A549 (cell line): ENCODE measurements at regions not wholly inside any gene's neighbourhood (a gene's known extent, or its start where the extent isn't known, plus 50 kb on each side); places are given as distances from the start of the nearest gene placed in this dataset.

Experiments
- ATAC-seq, 2 experiments: fragments of 200-7000 bp in 1 of 2; fragments of >200 bp in 1 of 2; cut with Nextera tagmentation in 1 of 2; cut with Tn5 transposase in 1 of 2; 3 replicates each; pipeline versions ENCODE4 v1.8.0 to v1.9.1; 2018 to 2020; ENCODE audit warnings: mild to moderate bottlenecking in 1 of 2, moderate library complexity in 1 of 2
- CTCF ChIA-PET: fragments of 300-600 bp; sonication (Branson Sonifier 250); formaldehyde crosslinking; extraction: SDS; loops from one replicate; lab custom pipeline; 2021; ENCODE audit warnings: antibody characterized with exemption, inconsistent platforms; lab: Yijun Ruan, JAX
- POLR2A ChIA-PET: fragments of 350-600 bp; formaldehyde crosslinking; extraction: SDS; loops from one replicate; lab custom pipeline; 2021; ENCODE audit warnings: antibody characterized with exemption, inconsistent platforms; lab: Yijun Ruan, JAX
- DNase-seq, 2 experiments: peaks; one replicate each; pipeline versions ENCODE4 v3.0.0 to v3.0.0-alpha.2; 2011 to 2016; ENCODE audit warnings: low read depth in 1 of 2, low spot score in 1 of 2
- FAIRE-seq: peaks from 2 replicates; lab custom pipeline; 2011; peaks lifted over from hg19 to GRCh38; lab: Jason Lieb, UNC
- H3K27ac ChIP-seq, 2 experiments: fragments of >200 bp; sonication (Bioruptor Twin); formaldehyde crosslinking; 3 replicates each; pipeline ENCODE4 v1.5.1; 2016 to 2017
- H3K4me1 ChIP-seq: fragments of >200 bp; sonication (Bioruptor Twin); formaldehyde crosslinking; 3 replicates; pipeline ENCODE4 v1.6.1; 2016
- H3K4me2 ChIP-seq: fragments of >200 bp; sonication (Bioruptor Twin); formaldehyde crosslinking; 3 replicates; pipeline ENCODE4 v1.6.1; 2016
- H3K4me3 ChIP-seq: fragments of >200 bp; sonication (Bioruptor Twin); formaldehyde crosslinking; 3 replicates; pipeline ENCODE4 v1.5.1; 2016
- H3K9me3 ChIP-seq: fragments of >200 bp; sonication (Bioruptor Twin); formaldehyde crosslinking; 3 replicates; pipeline ENCODE4 v1.6.1; 2016
- CBX2 ChIP-seq: fragments of 200-600 bp; sonication (generic); IDR thresholded peaks from 2 replicates; pipeline ENCODE4 v1.6.1; 2016; ENCODE audit warnings: low read depth, mild to moderate bottlenecking, borderline replicate concordance
- CTCF ChIP-seq: fragments of >200 bp; sonication (Bioruptor Twin); formaldehyde crosslinking; IDR thresholded peaks from 3 replicates; pipeline ENCODE4 v1.5.1; 2016
- E2F6 ChIP-seq: IDR thresholded peaks from 2 replicates; pipeline ENCODE4 v1.6.1; 2012; ENCODE audit warnings: low read depth, borderline replicate concordance
- EHF ChIP-seq: fragments of 250-450 bp; sonication (Bioruptor Pico); IDR thresholded peaks from 2 replicates; pipeline ENCODE4 v1.5.0; 2020; ENCODE audit warnings: mild to moderate bottlenecking
- EHMT2 ChIP-seq: fragments of 200-600 bp; sonication (generic); IDR thresholded peaks from 2 replicates; pipeline ENCODE4 v1.6.1; 2016; ENCODE audit warnings: antibody characterized with exemption, low read depth, mild to moderate bottlenecking, moderate library complexity
- FOSL2 ChIP-seq, 2 experiments: fragments of 450-650 bp in 1 of 2; fragments of >200 bp in 1 of 2; sonication (Bioruptor Twin) in 1 of 2; formaldehyde crosslinking; IDR thresholded peaks; 2 replicates each; pipeline versions ENCODE4 v1.5.0 to v1.6.1; 2016 to 2020; ENCODE audit warnings: mild to moderate bottlenecking in 1 of 2, moderate library complexity in 1 of 2
- HDAC2 ChIP-seq: fragments of 200-600 bp; sonication (generic); IDR thresholded peaks from 2 replicates; pipeline ENCODE4 v1.6.1; 2016
- HES2 ChIP-seq: fragments of >200 bp; sonication (Bioruptor Twin); formaldehyde crosslinking; IDR thresholded peaks from 2 replicates; pipeline ENCODE4 v1.6.1; 2016
- HOXA7 ChIP-seq: fragments of 250-450 bp; sonication (Bioruptor Pico); IDR thresholded peaks from 2 replicates; pipeline ENCODE4 v1.5.0; 2020; ENCODE audit warnings: mild to moderate bottlenecking, moderate library complexity
- HOXB13 ChIP-seq: fragments of 250-450 bp; sonication (Bioruptor Pico); IDR thresholded peaks from 2 replicates; pipeline ENCODE4 v1.5.0; 2020; ENCODE audit warnings: low read depth, mild to moderate bottlenecking, moderate library complexity
- HOXB5 ChIP-seq: fragments of 250-450 bp; sonication (Bioruptor Pico); IDR thresholded peaks from 2 replicates; pipeline ENCODE4 v1.5.0; 2020; ENCODE audit warnings: mild to moderate bottlenecking, moderate library complexity
- JUN ChIP-seq, 2 experiments: fragments of >200 bp; sonication (Bioruptor Twin); formaldehyde crosslinking; IDR thresholded peaks; 2 replicates in 1 of 2; 3 replicates in 1 of 2; pipeline ENCODE4 v1.6.1; 2016 to 2017
- KDM5A ChIP-seq: fragments of 200-600 bp; sonication (generic); IDR thresholded peaks from 2 replicates; pipeline ENCODE4 v1.6.1; 2016; ENCODE audit warnings: antibody characterized with exemption, mild to moderate bottlenecking
- MYC ChIP-seq: IDR thresholded peaks from 2 replicates; pipeline ENCODE4 v1.6.1; 2012; ENCODE audit warnings: mild to moderate bottlenecking, inconsistent platforms, low read length, improper control_type of control experiment, borderline replicate concordance
- NPAS2 ChIP-seq: fragments of 250-450 bp; sonication (Bioruptor Pico); IDR thresholded peaks from 2 replicates; pipeline ENCODE4 v1.8.0; 2022; ENCODE audit warnings: mild to moderate bottlenecking, moderate library complexity, borderline replicate concordance
- NR3C1 ChIP-seq: fragments of >200 bp; sonication (Bioruptor Twin); formaldehyde crosslinking; IDR thresholded peaks from 3 replicates; pipeline ENCODE4 v1.6.1; 2017
- RAD21 ChIP-seq, 2 experiments: fragments of >200 bp in 1 of 2; sonication (Bioruptor Twin) in 1 of 2; formaldehyde crosslinking in 1 of 2; IDR thresholded peaks in 1 of 2; conservative IDR thresholded peaks in 1 of 2; 2 replicates in 1 of 2; 3 replicates in 1 of 2; pipeline ENCODE4 v1.6.1; 2012 to 2018; ENCODE audit warnings: inconsistent platforms in 1 of 2
- RFX5 ChIP-seq: fragments of 450-650 bp; IDR thresholded peaks from 2 replicates; pipeline ENCODE4 v1.7.1; 2014; ENCODE audit warnings: antibody characterized with exemption, mild to moderate bottlenecking, moderate library complexity
- SREBF2 ChIP-seq: fragments of 450-650 bp; IDR thresholded peaks from 2 replicates; pipeline ENCODE4 v1.6.1; 2014; ENCODE audit warnings: mild to moderate bottlenecking, moderate library complexity
- TFCP2L1 ChIP-seq: fragments of 250-450 bp; sonication (Bioruptor Pico); IDR thresholded peaks from 2 replicates; pipeline ENCODE4 v1.5.0; 2021; ENCODE audit warnings: mild to moderate bottlenecking
- ZC3H11A ChIP-seq: fragments of 450-650 bp; IDR thresholded peaks from 2 replicates; pipeline ENCODE4 v1.6.1; 2014; ENCODE audit warnings: antibody characterized with exemption, mild to moderate bottlenecking
- WGBS: methylation state at CpG from one replicate; pipeline ENCODE4 v1.1.6; 2017; ENCODE audit errors: missing lambda C conversion rate; 5-methylcytosine and 5-hydroxymethylcytosine counted together

- ATAC-seq (no peak), DNase-seq (no peak), FAIRE-seq (no peak)
- TF ChIP-seq CBX2 (no peak), NR3C1 (no peak), KDM5A (no peak), NPAS2 (CRISPR knock-in tag) (no peak), JUN (IDR thresholded peaks at IDR 0.05) (no peak), EHMT2 (no peak), CTCF (no peak), RAD21 (conservative IDR thresholded peaks at IDR 0.05 in 1 of 2, IDR thresholded peaks at IDR 0.05 in 1 of 2) (no peak), ZC3H11A (no peak), HOXA7 (CRISPR knock-in tag) (no peak), HES2 (no peak)
- 80% methylated on average over 2 of the region's 2 CpGs for WGBS
- Histone ChIP-seq H3K4me1 (no peaks in the 10 kb centered on the region), H3K4me2 (no peak overlapping the region), H3K4me3 (no peak overlapping the region), H3K9me3 (no peaks in the 10 kb centered on the region), H3K27ac (no peak overlapping the region)
- ChIA-PET POLR2A (no interaction called here), CTCF (no interaction called here)
These were observed 68.4 kb upstream of the ADGRL4 start for GRCh38 chr1:79074975-79075374.

GRCh38 chr1:79069828-79070227 is 63.3 kb upstream of the ADGRL4 start:
- ChIA-PET POLR2A (no interaction called here), CTCF (no interaction called here)
- Histone ChIP-seq H3K4me1 (no peaks in the 10 kb centered on the region), H3K4me3 (no peak overlapping the region), H3K4me2 (no peak overlapping the region), H3K9me3 (no peaks in the 10 kb centered on the region), H3K27ac (no peak overlapping the region)
- FAIRE-seq (no peak), ATAC-seq (no peak), DNase-seq (no peak)
- WGBS = 50% methylated on average over 3 of the region's 3 CpGs
- no peak for TF ChIP-seq EHF
- TF ChIP-seq, all 56 proteins: peak for 0

- no peak for DNase-seq
- Histone ChIP-seq H3K9me3 (0 out of 3 replicates have a peak, but pooled peaks cover 3% of the 10 kb centered on the region), H3K4me2 (no peak overlapping the region), H3K4me1 (no peaks in the 10 kb centered on the region), H3K4me3 (no peak overlapping the region), H3K27ac (no peak overlapping the region)
- ATAC-seq = no peak
- TF ChIP-seq CBX2 = no peak
- no peak for TF ChIP-seq JUN (IDR thresholded peaks at IDR 0.05)
- TF ChIP-seq HOXB13 (CRISPR knock-in tag) = no peak
- no peak for TF ChIP-seq RFX5
- TF ChIP-seq CTCF = no peak
- no peak for TF ChIP-seq HES2
- TF ChIP-seq HOXB5 (CRISPR knock-in tag) = no peak
- TF ChIP-seq NPAS2 (CRISPR knock-in tag) = no peak
- no peak for TF ChIP-seq ZC3H11A
- no peak for TF ChIP-seq MYC
- TF ChIP-seq TFCP2L1 (CRISPR knock-in tag) = no peak
- no peak for TF ChIP-seq HDAC2
- no peak for TF ChIP-seq E2F6
- no peak for TF ChIP-seq SREBF2
- TF ChIP-seq FOSL2 (IDR thresholded peaks at IDR 0.05) = no peak
- TF ChIP-seq FOSL2 (CRISPR knock-in tag; IDR thresholded peaks at IDR 0.05) = no peak
- no peak for FAIRE-seq
- CTCF ChIA-PET = no interaction called here
- WGBS = 41% methylated on average over 2 of the region's 2 CpGs
- POLR2A ChIA-PET = no interaction called here
These were observed 52.8 kb upstream of the ADGRL4 start for GRCh38 chr1:79059341-79059740.
